ENCODE measurements at regions not wholly inside any gene's neighbourhood (a gene's known extent, or its start where the extent isn't known, plus 50 kb on each side); places are given as distances from the start of the nearest gene placed in this dataset.
"Not testable (repeated sequence)": the region's sequence is repeated elsewhere in the genome, so short reads cannot be mapped to it uniquely, and the experiment has no call there.

- DNase-seq: no peak
These were observed 202.6 kb downstream of the RBM46 start for GRCh38 chr4:154983714-154984113.

- DNase-seq: no peak
These were observed 203.1 kb downstream of the RBM46 start for GRCh38 chr4:154984148-154984547.

- no peak for DNase-seq
These were observed 203.5 kb downstream of the RBM46 start for GRCh38 chr4:154984616-154985015.

- DNase-seq: no peak
These were observed 204.6 kb downstream of the RBM46 start for GRCh38 chr4:154985673-154986072.

GRCh38 chr4:154988511-154988910 lies 207.4 kb downstream of the RBM46 start:
- no peak for DNase-seq

- no peak for DNase-seq
These were observed 208.4 kb downstream of the RBM46 start for GRCh38 chr4:154989511-154989910.

- not testable (repeated sequence) for DNase-seq
These were observed 210.6 kb upstream of the NPY2R start for GRCh38 chr4:154997866-154998265.

GRCh38 chr4:154998284-154998683 lies 210.2 kb upstream of the NPY2R start:
- no peak for DNase-seq

GRCh38 chr4:154998773-154999172 lies 209.7 kb upstream of the NPY2R start:
- no peak for DNase-seq

GRCh38 chr4:154999950-155000578 lies 208.4 kb upstream of the NPY2R start:
- no peak for DNase-seq

- DNase-seq: no peak
These were observed 207.2 kb upstream of the NPY2R start for GRCh38 chr4:155001251-155001650.

GRCh38 chr4:155005395-155006090 lies 202.9 kb upstream of the NPY2R start:
- DNase-seq: no peak

- no peak for DNase-seq
These were observed 200.7 kb upstream of the NPY2R start for GRCh38 chr4:155007660-155008176.

- DNase-seq: no peak
These were observed 200.0 kb upstream of the NPY2R start for GRCh38 chr4:155008389-155008788.

GRCh38 chr4:155009288-155009687 lies 199.1 kb upstream of the NPY2R start:
- no peak for DNase-seq

GRCh38 chr4:155010376-155010775 lies 198.1 kb upstream of the NPY2R start:
- DNase-seq: no peak

GRCh38 chr4:155011163-155011780 lies 197.2 kb upstream of the NPY2R start:
- DNase-seq: no peak

GRCh38 chr4:155012469-155012868 lies 196.0 kb upstream of the NPY2R start:
- DNase-seq: no peak

- DNase-seq: no peak
These were observed 191.0 kb upstream of the NPY2R start for GRCh38 chr4:155017426-155017825.

- no peak for DNase-seq
These were observed 182.5 kb upstream of the NPY2R start for GRCh38 chr4:155025762-155026457.

- no peak for DNase-seq
These were observed 181.7 kb upstream of the NPY2R start for GRCh38 chr4:155026715-155027114.

GRCh38 chr4:155032521-155033229 lies 175.8 kb upstream of the NPY2R start:
- DNase-seq: no peak

GRCh38 chr4:155033604-155034003 lies 174.8 kb upstream of the NPY2R start:
- no peak for DNase-seq

Measured in NCI-H510A treated with DMSO at 0.1 percent for 48 hours (cell line).